ENCODE measurements at regions not wholly inside any gene's neighbourhood (a gene's known extent, or its start where the extent isn't known, plus 50 kb on each side); places are given as distances from the start of the nearest gene placed in this dataset.

DNA sequence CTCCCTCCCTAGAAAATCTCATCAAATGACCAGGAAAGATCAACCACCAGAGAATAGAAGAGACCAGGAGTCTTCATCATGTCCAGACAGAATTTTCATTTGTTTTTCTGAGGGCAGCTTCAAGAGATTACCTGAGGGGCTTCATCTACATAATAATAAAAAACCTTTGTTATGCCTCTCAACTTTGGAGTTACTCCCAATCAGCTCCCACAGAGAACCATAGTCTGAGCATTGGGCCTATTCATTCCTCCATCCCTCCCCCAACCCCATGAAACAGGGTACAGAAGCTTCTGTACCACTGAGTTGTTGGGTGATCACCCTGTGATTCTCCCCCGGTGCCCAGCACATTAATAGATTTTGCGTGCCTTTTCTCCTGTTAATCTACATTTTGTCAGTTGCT lies 53.3 kb upstream of the PRRC2C start:
- H3K27ac ChIP-seq (ENCODE audit: insufficient read length, low read depth, low read length): no peak overlapping the region
- no peak overlapping the region for H4K8ac ChIP-seq (replicated peaks; ENCODE audit: insufficient read length, low read depth, low read length)
- no peak overlapping the region for H2BK12ac ChIP-seq (ENCODE audit: insufficient read length, low read depth, low read length)
- no peak overlapping the region for H3K4me2 ChIP-seq (ENCODE audit: insufficient read depth, insufficient read length, low read length)
- H2BK20ac ChIP-seq (ENCODE audit: low read depth, low read length, poor library complexity, severe bottlenecking): no peak overlapping the region
- WGBS (ENCODE audit: extremely low coverage, insufficient read length, low lambda C conversion rate): no CpG with 5 or more reads among the region's 2 CpGs
- peaks cover 8% of the 10 kb centered on the region; the same call in 1 of the 2 replicates for H3K27me3 Mint-ChIP-seq (ENCODE audit: low read depth)
- peaks cover 3% of the 10 kb centered on the region; the same call in 1 of the 2 replicates for H3K4me1 ChIP-seq (ENCODE audit: insufficient read depth, low read length)
- no peak overlapping the region for H2BK120ac ChIP-seq (ENCODE audit: low read depth, low read length, poor library complexity, severe bottlenecking)
- H3K9ac ChIP-seq (ENCODE audit: extremely low read depth, insufficient read length, low read length): no peak overlapping the region
- no peaks in the 10 kb centered on the region for H4K20me1 ChIP-seq (ENCODE audit: control insufficient read depth, insufficient read depth, insufficient read length)
- H2BK15ac ChIP-seq (ENCODE audit: low read depth, low read length): no peak overlapping the region
- no peak for DNase-seq
- H3K9me3 ChIP-seq (ENCODE audit: control insufficient read depth, low read depth, low read length): peaks cover 8% of the 10 kb centered on the region
- H3K79me2 ChIP-seq (ENCODE audit: insufficient read depth, low read length): no peaks in the 10 kb centered on the region
- peaks cover 27 to 28% of the 10 kb centered on the region in 2 experiments for H3K9me3 Mint-ChIP-seq
- no peak overlapping the region for H2AFZ ChIP-seq (ENCODE audit: low read length)
- H3K14ac ChIP-seq (ENCODE audit: insufficient read depth, low read length): no peak overlapping the region
- H3K23me2 ChIP-seq (ENCODE audit: insufficient read length, low read depth, low read length, poor library complexity, severe bottlenecking): no peaks in the 10 kb centered on the region
- no peak overlapping the region for H2AK5ac ChIP-seq (ENCODE audit: insufficient read length, low read length)
- TF ChIP-seq, protein P1, sequence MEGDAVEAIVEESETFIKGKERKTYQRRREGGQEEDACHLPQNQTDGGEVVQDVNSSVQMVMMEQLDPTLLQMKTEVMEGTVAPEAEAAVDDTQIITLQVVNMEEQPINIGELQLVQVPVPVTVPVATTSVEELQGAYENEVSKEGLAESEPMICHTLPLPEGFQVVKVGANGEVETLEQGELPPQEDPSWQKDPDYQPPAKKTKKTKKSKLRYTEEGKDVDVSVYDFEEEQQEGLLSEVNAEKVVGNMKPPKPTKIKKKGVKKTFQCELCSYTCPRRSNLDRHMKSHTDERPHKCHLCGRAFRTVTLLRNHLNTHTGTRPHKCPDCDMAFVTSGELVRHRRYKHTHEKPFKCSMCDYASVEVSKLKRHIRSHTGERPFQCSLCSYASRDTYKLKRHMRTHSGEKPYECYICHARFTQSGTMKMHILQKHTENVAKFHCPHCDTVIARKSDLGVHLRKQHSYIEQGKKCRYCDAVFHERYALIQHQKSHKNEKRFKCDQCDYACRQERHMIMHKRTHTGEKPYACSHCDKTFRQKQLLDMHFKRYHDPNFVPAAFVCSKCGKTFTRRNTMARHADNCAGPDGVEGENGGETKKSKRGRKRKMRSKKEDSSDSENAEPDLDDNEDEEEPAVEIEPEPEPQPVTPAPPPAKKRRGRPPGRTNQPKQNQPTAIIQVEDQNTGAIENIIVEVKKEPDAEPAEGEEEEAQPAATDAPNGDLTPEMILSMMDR (conservative IDR thresholded peaks at IDR 0.05): no peak
- H4K5ac ChIP-seq (ENCODE audit: insufficient read length, low read depth, low read length): no peak overlapping the region
- no peaks in the 10 kb centered on the region for H3K79me1 ChIP-seq (ENCODE audit: insufficient read depth, low read depth, low read length, poor library complexity, severe bottlenecking)
- H3K27me3 ChIP-seq (ENCODE audit: insufficient read depth, low read length): no peaks in the 10 kb centered on the region
- H3K4ac ChIP-seq (ENCODE audit: low read depth, low read length): no peak overlapping the region
- peak overlapping the region; percentile 87 to 96 (median 95) for H3K27ac Mint-ChIP-seq
- H3K36me3 Mint-ChIP-seq (ENCODE audit: insufficient read depth in 1 of 3, low read depth in 3 of 3): peaks cover 17 to 28% (median 20%) of the 10 kb centered on the region in 3 experiments
- no peak overlapping the region for H3K18ac ChIP-seq (ENCODE audit: insufficient read length, low read depth, low read length)
- no peak overlapping the region for H4K91ac ChIP-seq (ENCODE audit: insufficient read length, low read depth, low read length)
- no peak overlapping the region for H2BK5ac ChIP-seq (ENCODE audit: insufficient read length, low read length)
- H3K4me3 Mint-ChIP-seq: peak overlapping the region; percentile 11 to 30; a peak in 4 of 5 replicates
- H3T11ph ChIP-seq (ENCODE audit: low read length): no peak overlapping the region
- no peak overlapping the region for H3K56ac ChIP-seq (ENCODE audit: insufficient read length, low read depth, low read length)
- H3K4me1 Mint-ChIP-seq: peaks cover 47 to 51% of the 10 kb centered on the region in 2 experiments
- no peak overlapping the region for H3K23ac ChIP-seq (ENCODE audit: insufficient read length, low read depth, low read length)
